ENCODE measurements at regions not wholly inside any gene's neighbourhood (a gene's known extent, or its start where the extent isn't known, plus 50 kb on each side); places are given as distances from the start of the nearest gene placed in this dataset.

- H3K27ac ChIP-seq, result no peak overlapping the region
- DNase-seq (ENCODE audit: low read depth in 1 of 2, low spot score in 1 of 2), result no peak
Measured at GRCh38 chr17:15036238-15036637, 228.9 kb downstream of the PMP22 start.

GRCh38 chr17:15031975-15032374, 233.2 kb downstream of the PMP22 start:
- no peaks in the 10 kb centered on the region for H3K27me3 ChIP-seq
- no peak overlapping the region for H3K27ac ChIP-seq
- TF ChIP-seq, protein P1, sequence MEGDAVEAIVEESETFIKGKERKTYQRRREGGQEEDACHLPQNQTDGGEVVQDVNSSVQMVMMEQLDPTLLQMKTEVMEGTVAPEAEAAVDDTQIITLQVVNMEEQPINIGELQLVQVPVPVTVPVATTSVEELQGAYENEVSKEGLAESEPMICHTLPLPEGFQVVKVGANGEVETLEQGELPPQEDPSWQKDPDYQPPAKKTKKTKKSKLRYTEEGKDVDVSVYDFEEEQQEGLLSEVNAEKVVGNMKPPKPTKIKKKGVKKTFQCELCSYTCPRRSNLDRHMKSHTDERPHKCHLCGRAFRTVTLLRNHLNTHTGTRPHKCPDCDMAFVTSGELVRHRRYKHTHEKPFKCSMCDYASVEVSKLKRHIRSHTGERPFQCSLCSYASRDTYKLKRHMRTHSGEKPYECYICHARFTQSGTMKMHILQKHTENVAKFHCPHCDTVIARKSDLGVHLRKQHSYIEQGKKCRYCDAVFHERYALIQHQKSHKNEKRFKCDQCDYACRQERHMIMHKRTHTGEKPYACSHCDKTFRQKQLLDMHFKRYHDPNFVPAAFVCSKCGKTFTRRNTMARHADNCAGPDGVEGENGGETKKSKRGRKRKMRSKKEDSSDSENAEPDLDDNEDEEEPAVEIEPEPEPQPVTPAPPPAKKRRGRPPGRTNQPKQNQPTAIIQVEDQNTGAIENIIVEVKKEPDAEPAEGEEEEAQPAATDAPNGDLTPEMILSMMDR (IDR thresholded peaks at IDR 0.05; ENCODE audit: low read depth, low read length), result no peak
- H3K4me3 ChIP-seq, result no peak overlapping the region
- H3K36me3 ChIP-seq, result no peaks in the 10 kb centered on the region
- no peaks in the 10 kb centered on the region for H3K9me3 ChIP-seq (ENCODE audit: low read depth)
- no peaks in the 10 kb centered on the region for H3K4me1 ChIP-seq (ENCODE audit: low read depth)
- DNase-seq (ENCODE audit: low read depth in 1 of 2, low spot score in 1 of 2), result no peak

More at GRCh38 chr17:15036238-15036637, 228.9 kb downstream of the PMP22 start:
- TF ChIP-seq, protein P1 (IDR thresholded peaks at IDR 0.05; ENCODE audit: low read depth, low read length), result no peak
- Histone ChIP-seq H3K4me1 (ENCODE audit: low read depth) (no peaks in the 10 kb centered on the region), H3K9me3 (ENCODE audit: low read depth) (no peaks in the 10 kb centered on the region), H3K27me3 (no peaks in the 10 kb centered on the region), H3K36me3 (no peaks in the 10 kb centered on the region), H3K4me3 (no peak overlapping the region)

GRCh38 chr17:15029469-15029868, 235.7 kb downstream of the PMP22 start:
- no peak for DNase-seq (ENCODE audit: low read depth in 1 of 2, low spot score in 1 of 2)
- Histone ChIP-seq H3K27ac (no peak overlapping the region), H3K9me3 (ENCODE audit: low read depth) (no peaks in the 10 kb centered on the region), H3K4me3 (no peak overlapping the region), H3K4me1 (ENCODE audit: low read depth) (no peaks in the 10 kb centered on the region), H3K27me3 (no peaks in the 10 kb centered on the region), H3K36me3 (no peaks in the 10 kb centered on the region)
- TF ChIP-seq, protein P1 (IDR thresholded peaks at IDR 0.05; ENCODE audit: low read depth, low read length), result no peak

DNA sequence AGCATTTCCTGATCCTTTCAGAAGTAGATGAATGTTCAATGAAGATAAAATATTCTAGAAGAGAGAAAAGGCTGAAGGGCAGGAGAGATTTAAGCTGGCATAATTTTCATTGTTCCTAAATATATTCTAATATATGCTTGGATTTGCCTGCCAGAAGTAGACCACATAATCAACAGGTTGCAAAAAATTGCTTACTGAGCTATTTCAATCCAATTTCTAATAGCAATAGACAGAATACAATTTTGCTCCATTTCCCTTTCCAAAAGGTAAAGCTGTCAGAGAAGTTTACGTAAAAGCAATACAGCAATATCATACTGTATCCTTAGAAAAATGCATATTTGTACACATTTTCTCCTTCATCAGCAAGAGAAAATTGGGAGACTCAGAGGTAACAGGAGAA, 237.3 kb downstream of the PMP22 start:
- H3K9me3 ChIP-seq (ENCODE audit: low read depth), result no peaks in the 10 kb centered on the region
- DNase-seq (ENCODE audit: low read depth in 1 of 2, low spot score in 1 of 2), result no peak
- no peaks in the 10 kb centered on the region for H3K36me3 ChIP-seq
- TF ChIP-seq, protein P1 (IDR thresholded peaks at IDR 0.05; ENCODE audit: low read depth, low read length), result no peak
- H3K27ac ChIP-seq, result no peak overlapping the region
- no peaks in the 10 kb centered on the region for H3K4me1 ChIP-seq (ENCODE audit: low read depth)
- no peaks in the 10 kb centered on the region for H3K27me3 ChIP-seq
- H3K4me3 ChIP-seq, result no peak overlapping the region

- TF ChIP-seq, protein P1 (IDR thresholded peaks at IDR 0.05; ENCODE audit: low read depth, low read length), result no peak
- no peak for DNase-seq (ENCODE audit: low read depth in 1 of 2, low spot score in 1 of 2)
Measured at GRCh38 chr17:15026088-15026487, 239.0 kb downstream of the PMP22 start.

More at GRCh38 chr17:15026088-15026487, 239.0 kb downstream of the PMP22 start:
- no peak overlapping the region for H3K27ac ChIP-seq
- no peaks in the 10 kb centered on the region for H3K27me3 ChIP-seq
- H3K4me1 ChIP-seq (ENCODE audit: low read depth), result no peaks in the 10 kb centered on the region
- no peaks in the 10 kb centered on the region for H3K9me3 ChIP-seq (ENCODE audit: low read depth)
- H3K36me3 ChIP-seq, result no peaks in the 10 kb centered on the region
- no peak overlapping the region for H3K4me3 ChIP-seq

Data from cardiac muscle cell (in vitro differentiated cells and primary cell).